Fibroblast of the conjunctiva (primary cell): ENCODE measurements at regions not wholly inside any gene's neighbourhood (a gene's known extent, or its start where the extent isn't known, plus 50 kb on each side); places are given as distances from the start of the nearest gene placed in this dataset.

Experiments used
- DNase-seq: peaks from one replicate; pipeline ENCODE4 v3.0.0-alpha.2; 2010; ENCODE audit warnings: low read depth

DNA sequence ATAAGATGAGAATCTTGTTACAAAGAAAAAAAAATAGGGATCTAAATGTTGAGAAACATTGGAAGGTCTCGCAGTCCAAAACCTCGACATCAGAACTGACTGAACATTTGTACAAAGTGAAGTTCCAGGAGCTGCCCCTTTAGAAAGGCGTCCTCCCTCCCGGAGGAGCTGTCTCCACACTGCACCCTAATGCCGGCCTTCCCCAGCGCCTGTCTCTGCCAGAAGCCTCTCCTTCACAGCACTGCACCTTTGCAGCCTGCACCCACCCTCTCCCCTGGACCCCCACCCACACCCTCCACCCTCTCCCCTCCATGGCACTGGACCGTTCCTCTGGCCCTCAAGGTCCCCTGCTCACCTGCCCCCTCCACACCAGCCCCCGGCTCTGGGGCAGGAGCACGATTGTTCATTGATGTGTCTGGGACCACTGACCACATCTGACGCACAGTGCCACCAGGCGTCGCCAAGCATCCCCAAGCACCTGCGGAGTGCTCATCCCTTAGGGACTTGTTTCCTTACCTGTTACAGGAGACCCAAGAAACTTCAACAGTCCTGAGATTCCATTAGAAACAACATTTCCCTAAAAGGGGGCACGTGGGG is 90.3 kb upstream of the SNTG2 start:
- no peak for DNase-seq

- no peak for DNase-seq
Measured at GRCh38 chr2:858646-859045, 92.0 kb upstream of the SNTG2 start.

GRCh38 chr2:857937-858336 is 92.7 kb upstream of the SNTG2 start:
- DNase-seq, result no peak

DNA sequence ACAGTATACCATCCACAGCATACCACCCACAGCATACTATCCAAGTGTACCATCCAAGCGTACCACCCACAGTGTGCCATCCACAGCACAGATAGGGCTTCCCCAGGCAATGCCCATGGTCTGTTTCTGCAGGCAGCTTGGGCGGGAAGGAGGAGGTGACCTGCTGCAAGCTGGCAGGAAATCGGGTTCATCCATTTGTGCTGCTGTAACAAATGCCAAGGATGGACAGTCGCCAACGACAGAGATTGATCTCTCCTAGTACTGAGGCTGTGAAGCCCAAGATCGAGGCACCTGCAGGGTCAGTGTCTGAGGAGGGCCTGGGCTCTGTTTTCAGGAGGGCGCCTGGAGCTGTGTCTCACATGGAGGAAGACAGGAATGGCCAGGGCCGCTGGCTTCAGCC is 93.6 kb upstream of the SNTG2 start:
- no peak for DNase-seq

DNA sequence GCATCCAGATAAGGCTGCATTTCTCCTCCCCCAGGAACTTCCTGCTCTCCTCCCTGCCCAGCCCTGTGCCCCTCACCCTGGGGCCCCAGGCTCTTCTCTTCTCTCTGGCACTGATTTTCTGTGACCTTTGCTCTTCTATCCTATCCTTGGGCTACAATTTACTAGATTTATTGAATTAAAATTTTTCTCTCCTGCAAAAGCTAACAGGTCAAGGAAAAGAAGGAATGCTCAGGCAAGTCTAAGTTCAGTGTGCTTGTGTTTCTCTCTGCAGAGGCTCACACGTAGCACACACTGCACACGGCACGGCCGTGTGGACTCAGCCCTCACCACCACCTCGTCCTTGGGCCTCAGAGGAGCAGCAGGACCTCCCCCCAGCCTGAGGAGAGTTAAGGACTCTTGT is 94.2 kb upstream of the SNTG2 start:
- DNase-seq, result no peak

DNA sequence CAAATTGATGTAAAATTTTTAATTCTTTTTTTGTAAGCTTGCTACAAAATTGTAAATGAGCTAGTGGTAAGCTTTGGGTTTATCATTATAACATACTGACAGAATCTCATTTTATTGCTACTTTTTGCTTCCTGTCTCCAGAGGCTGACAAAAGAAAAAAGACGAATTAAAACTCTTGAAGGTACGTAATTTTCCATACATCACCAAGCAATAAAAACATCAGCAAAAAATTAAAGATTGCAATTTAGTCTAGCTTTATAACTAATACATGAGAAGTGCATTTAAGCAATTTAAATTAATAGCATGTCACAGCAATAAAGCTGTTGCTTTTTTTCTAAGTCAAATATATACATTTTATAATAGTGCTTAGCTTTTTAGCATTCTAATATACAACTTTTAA is 94.6 kb upstream of the SNTG2 start:
- no peak for DNase-seq

DNA sequence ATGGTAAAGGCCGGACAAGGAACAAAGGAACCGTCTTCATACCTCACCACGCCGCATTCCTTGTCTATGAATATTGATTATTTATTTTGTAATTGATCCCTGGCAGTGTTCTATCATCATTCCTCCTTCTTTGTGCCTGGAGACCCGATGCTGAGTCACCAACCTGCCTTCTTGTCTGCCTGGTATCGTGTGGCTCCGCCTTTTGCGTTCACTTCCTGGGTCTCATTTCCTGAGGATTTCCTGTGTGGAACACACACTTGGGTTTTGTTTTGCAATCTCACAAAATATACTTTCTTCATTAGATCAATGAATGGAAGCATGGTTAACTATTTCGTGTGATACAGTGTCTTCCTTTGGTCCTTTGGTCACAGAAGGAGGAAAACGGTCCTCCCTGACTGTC is 95.5 kb upstream of the SNTG2 start:
- DNase-seq, result no peak

GRCh38 chr2:854460-854859 is 96.2 kb upstream of the SNTG2 start:
- DNase-seq, result no peak

GRCh38 chr2:853203-853870 is 97.3 kb upstream of the SNTG2 start:
- DNase-seq, result no peak

GRCh38 chr2:852168-852567 is 98.5 kb upstream of the SNTG2 start:
- no peak for DNase-seq

- no peak for DNase-seq
Measured at GRCh38 chr2:851680-852079, 99.0 kb upstream of the SNTG2 start.

DNA sequence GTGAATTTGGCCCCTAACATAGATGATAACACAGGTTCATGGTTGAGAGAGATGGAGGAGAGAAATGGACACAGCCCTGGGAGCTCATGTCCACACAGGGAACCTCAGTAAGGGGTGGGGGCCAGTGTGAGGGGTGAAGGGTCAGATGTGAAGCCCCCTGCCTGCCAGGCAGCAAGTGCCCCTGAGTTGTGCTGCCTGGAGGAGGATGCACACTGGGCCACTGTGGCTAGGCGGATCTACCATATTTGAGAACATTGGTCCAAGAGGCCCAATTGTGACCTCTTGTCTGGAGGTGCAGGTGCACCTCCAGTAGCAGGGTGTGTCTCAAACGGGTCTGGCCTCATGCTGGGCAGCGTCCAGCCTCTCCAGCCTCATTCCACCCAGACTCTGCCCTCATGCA is 99.6 kb upstream of the SNTG2 start:
- DNase-seq, result no peak

GRCh38 chr2:850429-850828 is 100.2 kb upstream of the SNTG2 start:
- no peak for DNase-seq

DNA sequence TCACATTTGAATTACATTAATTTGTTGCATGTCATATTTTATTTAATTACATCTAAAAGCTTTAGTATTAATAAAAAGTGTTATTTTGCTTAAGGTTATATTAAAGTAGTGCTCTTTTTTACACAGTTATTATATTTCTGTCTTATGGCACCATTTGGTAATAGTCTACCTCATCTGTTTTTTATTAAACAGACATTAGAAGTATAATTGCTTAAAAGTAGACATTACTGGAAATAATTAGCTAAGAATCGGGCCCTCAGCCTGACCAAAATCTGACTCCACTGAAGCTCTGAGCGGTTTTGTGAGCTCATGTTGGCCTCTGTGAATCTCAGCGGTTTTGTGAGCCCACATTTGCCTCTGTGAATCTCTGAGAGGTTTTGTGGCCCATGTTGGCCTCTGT is 102.5 kb upstream of the SNTG2 start:
- DNase-seq, result no peak

DNA sequence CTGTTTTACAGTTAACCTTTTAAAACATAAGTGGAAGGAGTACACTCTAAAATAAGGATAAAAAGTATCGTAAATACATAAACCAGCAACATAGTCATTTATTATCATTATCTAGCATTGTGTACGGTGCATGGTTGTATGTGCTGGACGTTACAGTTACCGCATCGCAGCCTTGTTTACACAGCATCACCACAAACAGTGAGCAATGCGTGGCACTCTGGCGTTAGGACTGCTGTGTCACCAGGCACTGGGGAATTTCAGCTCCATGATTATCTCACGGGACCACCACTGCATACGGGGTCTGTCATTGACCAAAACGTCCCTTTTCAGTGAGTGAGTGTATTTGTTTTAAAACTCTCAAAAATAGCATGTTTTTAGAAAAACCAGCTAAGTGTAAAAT is 103.0 kb upstream of the SNTG2 start:
- no peak for DNase-seq

DNA sequence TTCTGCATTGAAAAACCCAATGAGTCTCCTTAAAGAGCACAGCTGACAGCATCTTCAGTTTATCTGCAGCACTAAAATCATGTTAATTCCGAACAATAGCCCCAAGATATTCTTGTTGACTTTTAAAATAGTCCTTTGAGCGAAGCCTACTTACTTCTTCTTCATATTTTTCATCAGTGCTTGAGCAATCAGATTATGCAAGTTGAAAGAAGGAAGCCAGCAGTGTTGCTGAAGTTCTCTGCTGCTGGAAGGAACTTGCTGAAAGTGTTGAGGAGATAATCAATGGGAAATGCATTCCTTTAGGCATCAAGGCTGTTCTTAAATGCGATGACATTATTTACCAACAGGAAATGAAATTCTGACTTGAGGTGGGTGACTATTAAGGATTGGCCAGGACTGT is 105.9 kb upstream of the SNTG2 start:
- DNase-seq, result no peak

GRCh38 chr2:842151-842803 is 108.4 kb upstream of the SNTG2 start:
- no peak for DNase-seq

- no peak for DNase-seq
Measured at GRCh38 chr2:841036-841435, 109.6 kb upstream of the SNTG2 start.

- no peak for DNase-seq
Measured at GRCh38 chr2:834233-834632, 116.4 kb upstream of the SNTG2 start.

GRCh38 chr2:833180-833579 is 117.5 kb upstream of the SNTG2 start:
- DNase-seq, result no peak

- no peak for DNase-seq
Measured at GRCh38 chr2:832635-833034, 118.0 kb upstream of the SNTG2 start.

GRCh38 chr2:831622-832021 is 119.0 kb upstream of the SNTG2 start:
- no peak for DNase-seq

DNA sequence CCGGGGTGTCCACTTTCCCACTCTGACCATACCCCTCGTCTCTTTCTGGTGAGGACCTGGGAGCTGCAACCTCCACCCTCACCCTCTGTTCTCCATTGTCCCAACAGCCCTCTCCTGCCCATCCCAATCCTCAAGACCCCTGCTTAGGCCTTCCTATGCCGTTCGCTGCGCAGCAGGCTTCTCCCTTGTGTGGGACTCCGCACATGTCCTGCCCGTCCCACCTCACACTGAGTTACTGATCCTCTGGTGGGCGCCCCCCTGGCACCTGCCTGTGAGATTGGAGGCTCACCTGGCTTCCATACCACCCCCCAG is 119.5 kb upstream of the SNTG2 start:
- DNase-seq, result no peak
